ENCODE measurements at regions not wholly inside any gene's neighbourhood (a gene's known extent, or its start where the extent isn't known, plus 50 kb on each side); places are given as distances from the start of the nearest gene placed in this dataset.

DNA sequence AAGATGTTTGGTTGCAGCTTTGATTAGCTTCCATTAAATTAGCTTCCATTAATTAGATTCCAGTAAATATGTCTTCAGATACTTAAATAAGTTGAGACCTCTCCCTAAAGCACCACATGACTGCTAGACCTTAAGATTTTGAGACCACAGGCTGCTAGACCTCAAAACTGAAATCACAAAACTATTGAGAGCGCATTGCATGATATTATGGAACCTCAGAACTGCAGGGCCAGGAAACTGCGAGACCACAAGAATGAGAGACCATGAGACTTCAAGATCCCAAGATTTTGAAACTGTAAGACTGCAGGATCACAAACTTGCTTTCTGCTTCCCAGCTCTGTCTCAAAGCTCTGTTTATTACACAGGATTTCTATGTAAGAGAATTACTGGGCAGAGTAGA is 87.4 kb downstream of the TRIM42 start:
- DNase-seq, result no peak
- H3K4me1 ChIP-seq (ENCODE audit: control insufficient read depth, insufficient read depth, low read length), result no peaks in the 10 kb centered on the region
- Mint-ChIP-seq H3K27me3 (ENCODE audit: insufficient read depth) (peaks cover 1% of the 10 kb centered on the region), H3K36me3 (ENCODE audit: low read depth) (no peaks in the 10 kb centered on the region), H3K4me1 (peaks cover 8% of the 10 kb centered on the region), H3K27ac (no peak overlapping the region), H3K9me3 (no peaks in the 10 kb centered on the region), H3K4me3 (no peak overlapping the region)
- H3K9ac ChIP-seq (ENCODE audit: extremely low read depth, low read length, poor library complexity, severe bottlenecking), result no peak overlapping the region
- no peaks in the 10 kb centered on the region for H3K27me3 ChIP-seq (ENCODE audit: control insufficient read depth, insufficient read depth, low read length, poor library complexity, severe bottlenecking)
- TF ChIP-seq, protein P1, sequence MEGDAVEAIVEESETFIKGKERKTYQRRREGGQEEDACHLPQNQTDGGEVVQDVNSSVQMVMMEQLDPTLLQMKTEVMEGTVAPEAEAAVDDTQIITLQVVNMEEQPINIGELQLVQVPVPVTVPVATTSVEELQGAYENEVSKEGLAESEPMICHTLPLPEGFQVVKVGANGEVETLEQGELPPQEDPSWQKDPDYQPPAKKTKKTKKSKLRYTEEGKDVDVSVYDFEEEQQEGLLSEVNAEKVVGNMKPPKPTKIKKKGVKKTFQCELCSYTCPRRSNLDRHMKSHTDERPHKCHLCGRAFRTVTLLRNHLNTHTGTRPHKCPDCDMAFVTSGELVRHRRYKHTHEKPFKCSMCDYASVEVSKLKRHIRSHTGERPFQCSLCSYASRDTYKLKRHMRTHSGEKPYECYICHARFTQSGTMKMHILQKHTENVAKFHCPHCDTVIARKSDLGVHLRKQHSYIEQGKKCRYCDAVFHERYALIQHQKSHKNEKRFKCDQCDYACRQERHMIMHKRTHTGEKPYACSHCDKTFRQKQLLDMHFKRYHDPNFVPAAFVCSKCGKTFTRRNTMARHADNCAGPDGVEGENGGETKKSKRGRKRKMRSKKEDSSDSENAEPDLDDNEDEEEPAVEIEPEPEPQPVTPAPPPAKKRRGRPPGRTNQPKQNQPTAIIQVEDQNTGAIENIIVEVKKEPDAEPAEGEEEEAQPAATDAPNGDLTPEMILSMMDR (conservative IDR thresholded peaks at IDR 0.05), result no peak
- no peaks in the 10 kb centered on the region for H3K36me3 ChIP-seq (ENCODE audit: control insufficient read depth, insufficient read depth, low read length)
- H3K27ac ChIP-seq (ENCODE audit: low read depth, low read length), result no peak overlapping the region
- no peaks in the 10 kb centered on the region for H3K9me3 ChIP-seq (ENCODE audit: control insufficient read depth, low read length)
- WGBS, 2 experiments (ENCODE audit: insufficient coverage in 1 of 2, insufficient read length in 1 of 2), result 82 to 96% methylated on average over 1 to 2 of the region's 2 CpGs
- no peak overlapping the region for H3K4me3 ChIP-seq (ENCODE audit: low read length)

- DNase-seq, result no peak
- 89 to 92% methylated on average over 2 to 3 of the region's 3 CpGs for WGBS, 2 experiments (ENCODE audit: insufficient coverage in 1 of 2, insufficient read length in 1 of 2)
- Histone ChIP-seq H3K4me1 (ENCODE audit: control insufficient read depth, insufficient read depth, low read length) (no peaks in the 10 kb centered on the region), H3K36me3 (ENCODE audit: control insufficient read depth, insufficient read depth, low read length) (no peaks in the 10 kb centered on the region), H3K9ac (ENCODE audit: extremely low read depth, low read length, poor library complexity, severe bottlenecking) (no peak overlapping the region), H3K27me3 (ENCODE audit: control insufficient read depth, insufficient read depth, low read length, poor library complexity, severe bottlenecking) (no peaks in the 10 kb centered on the region), H3K9me3 (ENCODE audit: control insufficient read depth, low read length) (no peaks in the 10 kb centered on the region), H3K27ac (ENCODE audit: low read depth, low read length) (no peak overlapping the region), H3K4me3 (ENCODE audit: low read length) (no peak overlapping the region)
- Mint-ChIP-seq H3K36me3 (ENCODE audit: low read depth) (no peaks in the 10 kb centered on the region), H3K4me3 (no peak overlapping the region), H3K27ac (no peak overlapping the region), H3K9me3 (no peaks in the 10 kb centered on the region), H3K4me1 (peaks cover 8% of the 10 kb centered on the region), H3K27me3 (ENCODE audit: insufficient read depth) (peaks cover 1% of the 10 kb centered on the region)
- TF ChIP-seq, protein P1 (conservative IDR thresholded peaks at IDR 0.05), result no peak
Measured at GRCh38 chr3:140766465-140766864, 88.6 kb downstream of the TRIM42 start.

- Mint-ChIP-seq H3K27ac (no peak overlapping the region), H3K36me3 (ENCODE audit: low read depth) (no peaks in the 10 kb centered on the region), H3K4me3 (no peak overlapping the region), H3K4me1 (peaks cover 8% of the 10 kb centered on the region), H3K27me3 (ENCODE audit: insufficient read depth) (peaks cover 5% of the 10 kb centered on the region), H3K9me3 (no peaks in the 10 kb centered on the region)
- H3K9me3 ChIP-seq (ENCODE audit: control insufficient read depth, low read length), result no peaks in the 10 kb centered on the region
- H3K9ac ChIP-seq (ENCODE audit: extremely low read depth, low read length, poor library complexity, severe bottlenecking), result no peak overlapping the region
- WGBS, 2 experiments (ENCODE audit: insufficient coverage in 1 of 2, insufficient read length in 1 of 2), result 79% methylated on average over 1 of the region's 1 CpG; no CpG with 5 or more reads in 1 of the 2 experiments
- no peaks in the 10 kb centered on the region for H3K27me3 ChIP-seq (ENCODE audit: control insufficient read depth, insufficient read depth, low read length, poor library complexity, severe bottlenecking)
- H3K4me1 ChIP-seq (ENCODE audit: control insufficient read depth, insufficient read depth, low read length), result no peaks in the 10 kb centered on the region
- H3K27ac ChIP-seq (ENCODE audit: low read depth, low read length), result no peak overlapping the region
- H3K36me3 ChIP-seq (ENCODE audit: control insufficient read depth, insufficient read depth, low read length), result no peaks in the 10 kb centered on the region
- no peak for DNase-seq
- H3K4me3 ChIP-seq (ENCODE audit: low read length), result no peak overlapping the region
- TF ChIP-seq, protein P1 (conservative IDR thresholded peaks at IDR 0.05), result no peak
Measured at GRCh38 chr3:140767566-140767965, 89.7 kb downstream of the TRIM42 start.

Measured in endodermal cell (in vitro differentiated cells).